ENCODE measurements at regions not wholly inside any gene's neighbourhood (a gene's known extent, or its start where the extent isn't known, plus 50 kb on each side); places are given as distances from the start of the nearest gene placed in this dataset.

GRCh38 chr4:4762300-4762699 is 97.2 kb upstream of the MSX1 start:
- Mint-ChIP-seq H3K9me3 (ENCODE audit: unreplicated experiment) (no peaks in the 10 kb centered on the region), H3K4me1 (ENCODE audit: unreplicated experiment) (peaks cover 14% of the 10 kb centered on the region), H3K4me3 (ENCODE audit: unreplicated experiment) (no peak overlapping the region), H3K27me3 (ENCODE audit: unreplicated experiment) (peaks cover 12% of the 10 kb centered on the region), H3K36me3 (ENCODE audit: low read depth, unreplicated experiment) (peaks cover 3% of the 10 kb centered on the region), H3K27ac (ENCODE audit: unreplicated experiment) (no peak overlapping the region)
- DNase-seq (ENCODE audit: low spot score), result no peak
- no peak for TF ChIP-seq CTCF (IDR thresholded peaks at IDR 0.05; ENCODE audit: unreplicated experiment)

GRCh38 chr4:4761128-4761982 is 98.1 kb upstream of the MSX1 start:
- peaks cover 11% of the 10 kb centered on the region for H3K4me1 Mint-ChIP-seq (ENCODE audit: unreplicated experiment)
- H3K27ac Mint-ChIP-seq (ENCODE audit: unreplicated experiment), result no peak overlapping the region
- no peaks in the 10 kb centered on the region for H3K36me3 Mint-ChIP-seq (ENCODE audit: low read depth, unreplicated experiment)
- no peaks in the 10 kb centered on the region for H3K9me3 Mint-ChIP-seq (ENCODE audit: unreplicated experiment)
- H3K4me3 Mint-ChIP-seq (ENCODE audit: unreplicated experiment), result no peak overlapping the region
- TF ChIP-seq CTCF (IDR thresholded peaks at IDR 0.05; ENCODE audit: unreplicated experiment), result peak; percentile 41
- DNase-seq (ENCODE audit: low spot score), result peak; percentile 30
- peaks cover 13% of the 10 kb centered on the region for H3K27me3 Mint-ChIP-seq (ENCODE audit: unreplicated experiment)

GRCh38 chr4:4759883-4760282 is 99.6 kb upstream of the MSX1 start:
- TF ChIP-seq CTCF (IDR thresholded peaks at IDR 0.05; ENCODE audit: unreplicated experiment), result no peak
- H3K36me3 Mint-ChIP-seq (ENCODE audit: low read depth, unreplicated experiment), result no peaks in the 10 kb centered on the region
- H3K9me3 Mint-ChIP-seq (ENCODE audit: unreplicated experiment), result no peaks in the 10 kb centered on the region
- no peak overlapping the region for H3K27ac Mint-ChIP-seq (ENCODE audit: unreplicated experiment)
- peaks cover 11% of the 10 kb centered on the region for H3K27me3 Mint-ChIP-seq (ENCODE audit: unreplicated experiment)
- no peak for DNase-seq (ENCODE audit: low spot score)
- H3K4me3 Mint-ChIP-seq (ENCODE audit: unreplicated experiment), result no peak overlapping the region
- peaks cover 5% of the 10 kb centered on the region for H3K4me1 Mint-ChIP-seq (ENCODE audit: unreplicated experiment)

- no peaks in the 10 kb centered on the region for H3K9me3 Mint-ChIP-seq (ENCODE audit: unreplicated experiment)
- no peaks in the 10 kb centered on the region for H3K36me3 Mint-ChIP-seq (ENCODE audit: low read depth, unreplicated experiment)
- H3K4me1 Mint-ChIP-seq (ENCODE audit: unreplicated experiment), result peaks cover 5% of the 10 kb centered on the region
- no peak overlapping the region for H3K27ac Mint-ChIP-seq (ENCODE audit: unreplicated experiment)
- no peak for DNase-seq (ENCODE audit: low spot score)
- peaks cover 11% of the 10 kb centered on the region for H3K27me3 Mint-ChIP-seq (ENCODE audit: unreplicated experiment)
- TF ChIP-seq CTCF (IDR thresholded peaks at IDR 0.05; ENCODE audit: unreplicated experiment), result no peak
- no peak overlapping the region for H3K4me3 Mint-ChIP-seq (ENCODE audit: unreplicated experiment)
Measured at GRCh38 chr4:4759232-4759631, 100.2 kb upstream of the MSX1 start.

GRCh38 chr4:4758681-4759080 is 100.8 kb upstream of the MSX1 start:
- Mint-ChIP-seq H3K27me3 (ENCODE audit: unreplicated experiment) (peaks cover 9% of the 10 kb centered on the region), H3K27ac (ENCODE audit: unreplicated experiment) (no peak overlapping the region), H3K9me3 (ENCODE audit: unreplicated experiment) (no peaks in the 10 kb centered on the region), H3K36me3 (ENCODE audit: low read depth, unreplicated experiment) (no peaks in the 10 kb centered on the region), H3K4me3 (ENCODE audit: unreplicated experiment) (no peak overlapping the region), H3K4me1 (ENCODE audit: unreplicated experiment) (peaks cover 3% of the 10 kb centered on the region)
- no peak for TF ChIP-seq CTCF (IDR thresholded peaks at IDR 0.05; ENCODE audit: unreplicated experiment)
- no peak for DNase-seq (ENCODE audit: low spot score)
